ENCODE measurements at regions not wholly inside any gene's neighbourhood (a gene's known extent, or its start where the extent isn't known, plus 50 kb on each side); places are given as distances from the start of the nearest gene placed in this dataset.

DNA sequence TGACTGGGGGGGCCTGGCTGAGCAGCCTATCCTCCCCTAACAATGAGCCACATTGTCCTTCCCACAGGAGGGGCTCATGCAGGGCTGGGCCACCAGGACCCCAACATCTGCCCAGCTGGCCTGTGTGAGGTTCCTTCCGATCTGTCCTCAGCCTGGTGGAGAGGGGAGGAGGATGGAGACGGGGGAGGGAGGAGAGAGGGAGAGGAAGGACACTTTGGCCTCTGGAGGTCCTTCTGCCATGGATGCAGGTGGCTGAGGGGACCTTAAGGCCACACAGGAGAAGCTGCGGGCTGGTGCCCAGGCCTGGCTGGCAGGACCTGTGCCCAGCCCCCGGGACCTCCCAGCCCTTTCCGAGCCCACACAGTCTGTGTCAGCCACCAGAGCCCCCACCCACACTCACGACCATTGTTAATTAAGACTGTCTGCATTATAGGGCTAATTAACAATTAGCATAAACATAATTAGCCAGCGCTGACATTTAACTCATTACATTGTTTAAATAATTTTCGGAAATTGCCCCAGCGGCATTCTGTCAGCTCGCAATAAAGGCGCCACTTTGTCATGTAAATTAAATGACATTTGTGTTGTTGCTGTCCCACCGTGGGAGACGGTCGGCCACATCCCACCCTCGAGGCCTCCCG lies 53.0 kb upstream of the NKX1-1 start:
- H3K36me3 Mint-ChIP-seq (ENCODE audit: low read depth) = no peaks in the 10 kb centered on the region
- DNase-seq (no peak), ATAC-seq (no peak)
- peaks cover 29% of the 10 kb centered on the region for H3K27me3 Mint-ChIP-seq
- intact Hi-C loops (cut with micrococcal nuclease) = no loop called here
- ChIA-PET CTCF (no interaction called here), POLR2A (no interaction called here)
- TF ChIP-seq, protein P1, sequence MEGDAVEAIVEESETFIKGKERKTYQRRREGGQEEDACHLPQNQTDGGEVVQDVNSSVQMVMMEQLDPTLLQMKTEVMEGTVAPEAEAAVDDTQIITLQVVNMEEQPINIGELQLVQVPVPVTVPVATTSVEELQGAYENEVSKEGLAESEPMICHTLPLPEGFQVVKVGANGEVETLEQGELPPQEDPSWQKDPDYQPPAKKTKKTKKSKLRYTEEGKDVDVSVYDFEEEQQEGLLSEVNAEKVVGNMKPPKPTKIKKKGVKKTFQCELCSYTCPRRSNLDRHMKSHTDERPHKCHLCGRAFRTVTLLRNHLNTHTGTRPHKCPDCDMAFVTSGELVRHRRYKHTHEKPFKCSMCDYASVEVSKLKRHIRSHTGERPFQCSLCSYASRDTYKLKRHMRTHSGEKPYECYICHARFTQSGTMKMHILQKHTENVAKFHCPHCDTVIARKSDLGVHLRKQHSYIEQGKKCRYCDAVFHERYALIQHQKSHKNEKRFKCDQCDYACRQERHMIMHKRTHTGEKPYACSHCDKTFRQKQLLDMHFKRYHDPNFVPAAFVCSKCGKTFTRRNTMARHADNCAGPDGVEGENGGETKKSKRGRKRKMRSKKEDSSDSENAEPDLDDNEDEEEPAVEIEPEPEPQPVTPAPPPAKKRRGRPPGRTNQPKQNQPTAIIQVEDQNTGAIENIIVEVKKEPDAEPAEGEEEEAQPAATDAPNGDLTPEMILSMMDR (IDR thresholded peaks at IDR 0.05) = no peak
- H3K9me3 Mint-ChIP-seq = no peaks in the 10 kb centered on the region
- no peaks in the 10 kb centered on the region for H3K4me1 Mint-ChIP-seq (ENCODE audit: low read depth)
- H3K27ac Mint-ChIP-seq = no peak overlapping the region
- no peak overlapping the region for H3K4me3 Mint-ChIP-seq

DNA sequence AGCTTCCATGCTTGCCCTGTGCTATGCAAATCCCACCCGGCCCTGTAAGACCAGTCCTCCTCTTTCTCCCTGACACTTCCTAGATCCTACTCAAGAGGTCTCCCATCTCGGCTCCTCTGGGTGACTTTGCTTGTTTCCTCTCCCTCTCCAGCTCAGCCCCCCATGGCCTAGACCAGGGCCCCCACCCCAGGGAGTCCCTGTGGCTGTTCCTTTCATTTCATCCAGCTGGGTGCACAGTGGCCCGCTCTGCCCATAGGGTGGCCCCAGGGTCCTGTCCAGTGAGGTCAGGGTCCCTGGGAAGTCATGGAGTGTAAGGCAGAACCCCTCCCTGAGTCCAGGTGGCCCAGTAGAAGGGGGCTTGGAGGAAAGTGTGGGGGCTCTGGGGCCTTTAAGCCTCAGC lies 52.3 kb upstream of the NKX1-1 start:
- CTCF ChIA-PET = no interaction called here
- DNase-seq (no peak), ATAC-seq (no peak)
- intact Hi-C loops (cut with micrococcal nuclease) = no loop called here
- peaks cover 5% of the 10 kb centered on the region for H3K9me3 Mint-ChIP-seq
- H3K27ac Mint-ChIP-seq = no peak overlapping the region
- peaks cover 29% of the 10 kb centered on the region for H3K27me3 Mint-ChIP-seq
- no peaks in the 10 kb centered on the region for H3K4me1 Mint-ChIP-seq (ENCODE audit: low read depth)
- POLR2A ChIA-PET = no interaction called here
- H3K36me3 Mint-ChIP-seq (ENCODE audit: low read depth) = no peaks in the 10 kb centered on the region
- TF ChIP-seq, protein P1 (IDR thresholded peaks at IDR 0.05) = no peak
- no peak overlapping the region for H3K4me3 Mint-ChIP-seq

Measured in activated CD8-positive, alpha-beta T cell treated with anti-CD3 and anti-CD28 coated beads for 36 hours (primary cell).